Kidney (tissue), 13 donors: ENCODE measurements at regions not wholly inside any gene's neighbourhood (a gene's known extent, or its start where the extent isn't known, plus 50 kb on each side); places are given as distances from the start of the nearest gene placed in this dataset.
A peak's percentile ranks its signal among the peaks of the same experiment; 100 is the strongest.

ENCODE experiments used
- DNase-seq, 5 donors: peaks; one replicate each; pipeline ENCODE4 v3.0.0-alpha.2; 2013 to 2020
- FAIRE-seq: peaks from 2 replicates; lab custom pipeline; 2012; peaks lifted over from hg19 to GRCh38; lab: Jason Lieb, UNC
- H3K27ac ChIP-seq, 2 donors: one replicate each; pipeline ENCODE4 v1.7.0; 2013; ENCODE audit warnings: low read depth in 2 of 2, low read length in 2 of 2, inconsistent platforms in 1 of 2
- H3K27me3 ChIP-seq: one replicate; pipeline ENCODE4 v1.7.1; 2013; ENCODE audit warnings: low read length, inconsistent platforms; ENCODE audit not compliant: control insufficient read depth, insufficient read depth
- H3K36me3 ChIP-seq, 3 donors: one replicate each; pipeline versions ENCODE4 v1.7.0 to v1.7.1; 2013; ENCODE audit warnings: low read length in 3 of 3, control low read depth in 1 of 3, inconsistent platforms in 1 of 3; ENCODE audit not compliant: insufficient read depth in 3 of 3, control insufficient read depth in 2 of 3
- H3K4me1 ChIP-seq, 3 donors: one replicate each; pipeline versions ENCODE4 v1.7.0 to v1.7.1; 2013; ENCODE audit warnings: low read length in 3 of 3, inconsistent platforms in 1 of 3, low read depth in 1 of 3; ENCODE audit not compliant: control insufficient read depth in 2 of 3, insufficient read depth in 2 of 3
- H3K4me3 ChIP-seq, 3 donors: one replicate each; pipeline versions ENCODE4 v1.7.0 to v1.8.1; 2013; ENCODE audit warnings: low read length in 3 of 3, control low read depth in 1 of 3, inconsistent platforms in 1 of 3
- H3K9ac ChIP-seq, 3 donors: one replicate each; pipeline versions ENCODE4 v1.7.0 to v1.7.1; 2013; ENCODE audit warnings: low read length in 3 of 3, control low read depth in 1 of 3, inconsistent platforms in 1 of 3
- H3K9me3 ChIP-seq, 3 donors: one replicate each; pipeline versions ENCODE4 v1.7.0 to v1.7.1; 2013; ENCODE audit warnings: low read length in 3 of 3, control low read depth in 1 of 3, inconsistent platforms in 1 of 3; ENCODE audit not compliant: control insufficient read depth in 2 of 3, insufficient read depth in 1 of 3
- intact Hi-C: fragments of 100-400 bp; cut with DNase I; formaldehyde crosslinking; loops from one replicate; pipeline ENCODE4 v1.11.1; 2022
- TF ChIP-seq, protein P1 (sequence below): IDR thresholded peaks from 3 replicates; pipeline ENCODE4 v1.5.1; 2012; ENCODE audit warnings: mild to moderate bottlenecking, moderate library complexity, borderline replicate concordance; ENCODE audit not compliant: insufficient read depth; ENCODE audit errors: extremely low read depth
- donor health status: control.
- donor health status: control.
- donor health status: control.
- donor health status: control.
- donor health status: control.
- donor health status: DM: yes; HTN: yes; CAD: no.
- donor health status: Normal renal cell carcinoma (clear cell type).

DNA sequence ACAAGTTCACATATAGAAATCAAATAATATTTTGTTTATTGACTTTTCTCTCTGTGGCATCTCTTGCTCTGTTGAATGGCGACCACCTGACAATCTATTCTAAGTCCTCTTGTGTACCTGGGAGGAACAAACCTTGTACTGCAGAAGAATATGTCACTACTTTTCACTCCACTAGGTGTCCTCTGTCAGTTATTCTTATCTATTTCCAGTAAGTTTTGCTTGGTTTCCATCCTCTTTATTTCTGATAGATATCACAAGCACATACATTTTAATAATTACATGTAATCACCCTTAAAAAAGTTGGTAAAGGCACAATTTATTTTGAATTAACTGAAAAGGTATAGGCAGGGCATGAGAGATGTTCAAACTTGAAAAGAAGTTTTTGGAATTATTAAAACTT is 238.4 kb downstream of the SNCA start:
- no peaks in the 10 kb centered on the region for H3K27me3 ChIP-seq
- no peaks in the 10 kb centered on the region for H3K9me3 ChIP-seq
- FAIRE-seq, result peak; percentile 54
- DNase-seq, result no peak
- no peak overlapping the region for H3K4me3 ChIP-seq
- TF ChIP-seq, protein P1, sequence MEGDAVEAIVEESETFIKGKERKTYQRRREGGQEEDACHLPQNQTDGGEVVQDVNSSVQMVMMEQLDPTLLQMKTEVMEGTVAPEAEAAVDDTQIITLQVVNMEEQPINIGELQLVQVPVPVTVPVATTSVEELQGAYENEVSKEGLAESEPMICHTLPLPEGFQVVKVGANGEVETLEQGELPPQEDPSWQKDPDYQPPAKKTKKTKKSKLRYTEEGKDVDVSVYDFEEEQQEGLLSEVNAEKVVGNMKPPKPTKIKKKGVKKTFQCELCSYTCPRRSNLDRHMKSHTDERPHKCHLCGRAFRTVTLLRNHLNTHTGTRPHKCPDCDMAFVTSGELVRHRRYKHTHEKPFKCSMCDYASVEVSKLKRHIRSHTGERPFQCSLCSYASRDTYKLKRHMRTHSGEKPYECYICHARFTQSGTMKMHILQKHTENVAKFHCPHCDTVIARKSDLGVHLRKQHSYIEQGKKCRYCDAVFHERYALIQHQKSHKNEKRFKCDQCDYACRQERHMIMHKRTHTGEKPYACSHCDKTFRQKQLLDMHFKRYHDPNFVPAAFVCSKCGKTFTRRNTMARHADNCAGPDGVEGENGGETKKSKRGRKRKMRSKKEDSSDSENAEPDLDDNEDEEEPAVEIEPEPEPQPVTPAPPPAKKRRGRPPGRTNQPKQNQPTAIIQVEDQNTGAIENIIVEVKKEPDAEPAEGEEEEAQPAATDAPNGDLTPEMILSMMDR, result peak; percentile 34
- no peaks in the 10 kb centered on the region for H3K4me1 ChIP-seq
- H3K36me3 ChIP-seq, result no peaks in the 10 kb centered on the region
- no peak overlapping the region for H3K9ac ChIP-seq
- intact Hi-C loops, result no loop called here
- H3K27ac ChIP-seq, result no peak overlapping the region

- Histone ChIP-seq H3K27ac (no peak overlapping the region), H3K27me3 (no peaks in the 10 kb centered on the region), H3K9ac (no peak overlapping the region), H3K36me3 (no peaks in the 10 kb centered on the region), H3K9me3 (no peaks in the 10 kb centered on the region), H3K4me1 (no peaks in the 10 kb centered on the region), H3K4me3 (no peak overlapping the region)
- intact Hi-C loops, result no loop called here
- DNase-seq (peak in 2 of 5 donors; percentile 49 to 84), FAIRE-seq (no peak)
- TF ChIP-seq, protein P1, result no peak
Measured at GRCh38 chr4:89595125-89595789, 241.7 kb downstream of the SNCA start.

GRCh38 chr4:89590128-89590527 is 246.8 kb downstream of the SNCA start:
- intact Hi-C loops, result no loop called here
- no peaks in the 10 kb centered on the region for H3K4me1 ChIP-seq
- H3K27me3 ChIP-seq, result no peaks in the 10 kb centered on the region
- no peaks in the 10 kb centered on the region for H3K36me3 ChIP-seq
- FAIRE-seq (no peak), DNase-seq (peak in 1 of 5 donors; percentile 8)
- no peak overlapping the region for H3K27ac ChIP-seq
- TF ChIP-seq, protein P1, result no peak
- no peak overlapping the region for H3K4me3 ChIP-seq
- no peaks in the 10 kb centered on the region for H3K9me3 ChIP-seq
- no peak overlapping the region for H3K9ac ChIP-seq

GRCh38 chr4:89588421-89588820 is 248.5 kb downstream of the SNCA start:
- Histone ChIP-seq H3K36me3 (no peaks in the 10 kb centered on the region), H3K4me3 (no peak overlapping the region), H3K9ac (no peak overlapping the region), H3K4me1 (no peaks in the 10 kb centered on the region), H3K27me3 (no peaks in the 10 kb centered on the region), H3K9me3 (no peaks in the 10 kb centered on the region), H3K27ac (no peak overlapping the region)
- DNase-seq, result no peak
- TF ChIP-seq, protein P1, result no peak
- intact Hi-C loops, result no loop called here
- no peak for FAIRE-seq
